IPS-20b (cell line): ENCODE measurements at regions not wholly inside any gene's neighbourhood (a gene's known extent, or its start where the extent isn't known, plus 50 kb on each side); places are given as distances from the start of the nearest gene placed in this dataset.
"Not testable (repeated sequence)": the region's sequence is repeated elsewhere in the genome, so short reads cannot be mapped to it uniquely, and the experiment has no call there.

Experiments
- H3K27ac ChIP-seq: one replicate; pipeline ENCODE4 v1.5.1; 2013; ENCODE audit warnings: low read length
- H3K27me3 ChIP-seq: 2 replicates; pipeline ENCODE4 v1.6.1; 2013; ENCODE audit warnings: mild to moderate bottlenecking, low read length, inconsistent platforms; ENCODE audit not compliant: insufficient read depth
- H3K36me3 ChIP-seq: 2 replicates; pipeline ENCODE4 v1.6.1; 2013; ENCODE audit warnings: low read depth, mild to moderate bottlenecking, inconsistent platforms, low read length, moderate library complexity; ENCODE audit not compliant: insufficient read depth
- H3K4me1 ChIP-seq: 2 replicates; pipeline ENCODE4 v1.6.1; 2013; ENCODE audit warnings: mild to moderate bottlenecking, control low read depth, inconsistent platforms, low read length, moderate library complexity; ENCODE audit not compliant: insufficient read depth
- H3K4me3 ChIP-seq: 2 replicates; pipeline ENCODE4 v1.5.1; 2013; ENCODE audit warnings: mild to moderate bottlenecking, low read length, inconsistent platforms
- H3K9ac ChIP-seq: 2 replicates; pipeline ENCODE4 v1.6.1; 2013; ENCODE audit warnings: low read depth, mild to moderate bottlenecking, inconsistent platforms, low read length, moderate library complexity
- H3K9me3 ChIP-seq: 2 replicates; pipeline ENCODE4 v1.6.1; 2013; ENCODE audit warnings: mild to moderate bottlenecking, low read depth, low read length, inconsistent platforms; ENCODE audit not compliant: insufficient read depth

GRCh38 chr14:71789005-71789404 lies 143.2 kb upstream of the RGS6 start:
- H3K27me3 ChIP-seq: no peaks in the 10 kb centered on the region
- 0 out of 2 replicates have a peak, but pooled peaks cover 4% of the 10 kb centered on the region for H3K9me3 ChIP-seq
- H3K4me1 ChIP-seq: no peaks in the 10 kb centered on the region
- no peak overlapping the region for H3K9ac ChIP-seq
- H3K27ac ChIP-seq: no peak overlapping the region
- no peaks in the 10 kb centered on the region for H3K36me3 ChIP-seq
- H3K4me3 ChIP-seq: no peak overlapping the region

- no peak overlapping the region for H3K9ac ChIP-seq
- no peaks in the 10 kb centered on the region for H3K27me3 ChIP-seq
- H3K27ac ChIP-seq: no peak overlapping the region
- no peak overlapping the region for H3K4me3 ChIP-seq
- H3K4me1 ChIP-seq: peaks cover 12% of the 10 kb centered on the region
- H3K36me3 ChIP-seq: no peaks in the 10 kb centered on the region
- H3K9me3 ChIP-seq: no peaks in the 10 kb centered on the region
These were observed 132.4 kb upstream of the RGS6 start for GRCh38 chr14:71799841-71800240.

DNA sequence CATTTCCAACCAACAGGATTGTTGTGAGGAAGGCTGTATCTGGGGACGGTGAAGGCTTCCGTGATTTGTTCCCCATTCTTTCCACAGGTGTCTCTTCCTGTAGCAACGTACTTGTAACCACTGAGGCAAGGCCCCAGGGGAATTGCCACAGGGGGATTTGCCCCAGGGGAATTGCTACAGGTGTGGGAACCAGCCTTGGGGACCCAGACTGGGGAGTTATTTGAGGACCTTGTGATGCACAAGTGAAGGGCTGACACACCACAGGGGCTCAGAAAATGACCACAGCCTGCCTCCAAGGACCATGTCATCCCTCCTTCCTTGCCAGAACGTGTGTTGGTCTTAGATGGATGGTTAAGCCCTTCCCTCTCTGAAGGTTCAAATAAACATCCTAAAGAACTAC lies 131.4 kb upstream of the RGS6 start:
- H3K9ac ChIP-seq: no peak overlapping the region
- peaks cover 12% of the 10 kb centered on the region for H3K4me1 ChIP-seq
- no peaks in the 10 kb centered on the region for H3K9me3 ChIP-seq
- H3K27ac ChIP-seq: no peak overlapping the region
- H3K4me3 ChIP-seq: no peak overlapping the region
- H3K36me3 ChIP-seq: no peaks in the 10 kb centered on the region
- no peaks in the 10 kb centered on the region for H3K27me3 ChIP-seq

DNA sequence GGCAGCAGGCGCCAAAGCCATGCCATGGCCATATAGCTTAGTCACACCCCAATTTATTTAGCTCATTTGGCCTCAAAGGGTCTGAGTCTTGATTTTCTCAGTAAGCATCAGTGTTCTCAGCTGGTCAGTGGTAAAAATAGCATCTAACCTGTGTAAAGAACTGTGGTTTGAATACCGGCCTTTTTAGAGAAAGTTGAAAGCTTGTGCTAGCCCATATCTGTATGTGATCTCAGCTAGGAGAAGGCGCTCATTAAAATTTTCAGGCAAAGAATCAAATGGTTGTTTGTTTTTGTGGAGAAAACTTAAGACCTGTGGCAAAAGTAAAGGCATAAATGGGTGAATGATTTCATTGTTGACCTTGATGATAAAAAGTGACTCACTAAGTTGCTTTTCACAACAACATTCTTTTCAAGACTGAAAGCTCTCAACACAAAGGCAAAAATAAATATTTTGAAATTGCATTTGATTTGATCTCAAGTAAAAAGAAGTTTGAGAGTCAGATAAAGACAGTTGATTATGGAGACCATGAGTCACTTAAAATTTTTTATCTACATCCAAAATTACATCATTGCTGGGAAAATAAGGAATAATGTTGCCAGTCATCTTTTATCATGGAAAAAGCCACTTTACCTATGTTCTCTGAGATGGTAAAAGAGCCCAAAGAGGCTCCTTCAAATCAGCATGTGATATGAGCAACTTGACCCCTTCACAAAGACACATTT lies 128.5 kb upstream of the RGS6 start:
- Histone ChIP-seq H3K9ac (no peak overlapping the region), H3K27me3 (no peaks in the 10 kb centered on the region), H3K9me3 (no peaks in the 10 kb centered on the region), H3K36me3 (no peaks in the 10 kb centered on the region), H3K4me1 (peaks cover 12% of the 10 kb centered on the region), H3K4me3 (no peak overlapping the region), H3K27ac (no peak overlapping the region)

- Histone ChIP-seq H3K4me3 (no peak overlapping the region), H3K27ac (no peak overlapping the region), H3K27me3 (no peaks in the 10 kb centered on the region), H3K9me3 (no peaks in the 10 kb centered on the region), H3K36me3 (no peaks in the 10 kb centered on the region), H3K9ac (no peak overlapping the region), H3K4me1 (peaks cover 12% of the 10 kb centered on the region)
These were observed 127.2 kb upstream of the RGS6 start for GRCh38 chr14:71804992-71805391.

DNA sequence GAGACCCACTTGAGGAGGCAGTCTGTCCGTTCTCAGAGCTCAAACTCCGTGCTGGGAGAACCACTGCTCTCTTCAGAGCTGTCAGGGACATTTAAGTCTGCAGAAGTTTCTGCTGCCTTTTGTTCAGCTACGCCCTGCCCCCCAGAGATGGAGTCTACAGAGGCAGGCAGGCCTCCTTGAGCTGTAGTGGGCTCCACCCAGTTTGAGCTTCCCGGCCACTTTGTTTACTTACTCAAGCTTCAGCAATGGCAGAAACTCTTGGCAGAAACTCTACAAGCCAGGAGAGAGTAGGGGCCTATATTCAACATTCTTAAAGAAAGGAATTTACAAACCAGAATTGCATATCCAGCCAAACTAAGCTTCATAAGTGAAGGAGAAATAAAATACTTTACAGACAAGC lies 125.2 kb upstream of the RGS6 start:
- H3K4me3 ChIP-seq, H3K36me3 ChIP-seq, H3K27me3 ChIP-seq, H3K9ac ChIP-seq, H3K9me3 ChIP-seq, H3K27ac ChIP-seq: not testable (repeated sequence)
- peaks cover 12% of the 10 kb centered on the region for H3K4me1 ChIP-seq

DNA sequence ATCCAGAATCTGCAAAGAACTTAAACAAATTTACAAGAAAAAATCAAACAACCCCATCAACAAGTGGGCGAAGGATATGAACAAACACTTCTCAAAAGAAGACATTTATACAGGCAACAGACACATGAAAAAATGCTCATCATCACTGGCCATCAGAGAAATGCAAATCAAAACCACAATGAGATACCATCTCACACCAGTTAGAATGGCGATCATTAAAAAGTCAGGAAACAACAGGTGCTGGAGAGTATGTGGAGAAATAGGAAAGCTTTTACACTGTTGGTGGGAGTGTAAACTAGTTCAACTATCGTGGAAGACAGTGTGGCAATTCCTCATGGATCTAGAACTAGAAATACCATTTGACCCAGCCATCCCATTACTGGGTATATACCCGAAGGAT lies 121.4 kb upstream of the RGS6 start:
- not testable (repeated sequence) for H3K4me3 ChIP-seq, H3K27ac ChIP-seq, H3K36me3 ChIP-seq, H3K4me1 ChIP-seq, H3K9ac ChIP-seq, H3K27me3 ChIP-seq, H3K9me3 ChIP-seq

DNA sequence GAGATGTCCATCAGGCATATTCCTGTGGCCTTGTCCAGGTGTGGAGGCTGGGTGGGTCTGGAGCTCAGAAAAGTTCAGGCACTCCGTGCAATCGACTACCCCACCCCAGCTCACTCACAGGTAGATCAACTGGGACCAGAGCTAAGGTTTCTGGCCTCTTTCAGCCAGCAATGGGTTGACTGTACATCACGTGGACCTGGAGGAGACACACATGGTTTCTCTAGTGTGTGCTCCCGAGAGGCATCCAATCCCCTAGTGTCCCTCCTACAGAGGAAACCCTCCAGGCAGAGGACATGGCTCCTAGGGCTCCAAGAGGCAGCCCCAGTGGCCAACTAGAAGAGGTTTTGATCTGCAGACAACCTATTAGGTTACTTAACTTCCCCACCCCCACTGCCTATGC lies 119.5 kb upstream of the RGS6 start:
- no peak overlapping the region for H3K27ac ChIP-seq
- no peak overlapping the region for H3K4me3 ChIP-seq
- no peak overlapping the region for H3K9ac ChIP-seq
- H3K9me3 ChIP-seq: no peaks in the 10 kb centered on the region
- no peaks in the 10 kb centered on the region for H3K4me1 ChIP-seq
- no peaks in the 10 kb centered on the region for H3K36me3 ChIP-seq
- H3K27me3 ChIP-seq: no peaks in the 10 kb centered on the region

DNA sequence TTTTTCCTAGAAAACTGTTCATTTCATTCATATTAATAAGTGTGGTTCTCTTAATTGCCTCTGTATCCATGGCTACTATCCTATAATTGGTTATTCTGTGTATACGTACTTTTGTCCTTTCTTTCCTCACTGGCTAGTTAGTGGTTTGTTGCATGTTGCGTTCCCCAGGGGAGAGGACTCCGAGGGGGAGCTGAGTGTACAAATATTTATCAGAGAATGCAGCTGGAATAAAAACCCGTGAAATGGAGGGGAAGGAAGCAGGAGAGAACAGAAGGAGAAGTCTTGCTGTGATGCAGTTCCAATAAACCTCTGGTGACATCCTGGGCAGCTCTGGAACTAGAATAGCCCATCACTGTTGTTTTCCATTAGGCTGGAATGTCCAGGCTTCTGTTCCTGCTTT lies 117.1 kb upstream of the RGS6 start:
- no peaks in the 10 kb centered on the region for H3K36me3 ChIP-seq
- no peak overlapping the region for H3K27ac ChIP-seq
- no peak overlapping the region for H3K9ac ChIP-seq
- no peaks in the 10 kb centered on the region for H3K4me1 ChIP-seq
- no peaks in the 10 kb centered on the region for H3K27me3 ChIP-seq
- no peaks in the 10 kb centered on the region for H3K9me3 ChIP-seq
- H3K4me3 ChIP-seq: no peak overlapping the region

DNA sequence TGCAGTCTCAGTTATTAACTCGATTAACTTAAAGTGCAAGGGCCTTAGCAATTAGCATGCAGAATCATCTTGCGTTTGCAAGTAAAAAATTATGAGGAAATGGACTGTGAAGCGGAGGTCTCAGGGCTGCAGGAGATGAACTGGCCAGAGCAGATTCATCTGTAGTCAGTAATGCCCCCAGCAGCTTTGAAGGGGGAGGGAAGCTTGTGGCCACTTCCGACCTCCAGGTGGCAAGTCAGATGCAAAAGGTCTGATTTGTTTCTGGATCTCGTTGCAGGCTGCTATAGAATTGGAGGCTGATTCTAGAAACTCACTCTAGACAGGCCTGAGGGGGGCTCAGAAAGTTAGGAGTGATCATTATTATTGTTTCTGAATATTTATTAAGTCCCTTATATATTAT lies 107.4 kb upstream of the RGS6 start:
- no peak overlapping the region; the same call in 1 of the 2 replicates for H3K4me3 ChIP-seq
- H3K9me3 ChIP-seq: no peaks in the 10 kb centered on the region
- H3K27me3 ChIP-seq: no peaks in the 10 kb centered on the region
- no peak overlapping the region for H3K9ac ChIP-seq
- no peaks in the 10 kb centered on the region for H3K36me3 ChIP-seq
- peaks cover 4% of the 10 kb centered on the region; the same call in 1 of the 2 replicates for H3K4me1 ChIP-seq
- H3K27ac ChIP-seq: no peak overlapping the region

DNA sequence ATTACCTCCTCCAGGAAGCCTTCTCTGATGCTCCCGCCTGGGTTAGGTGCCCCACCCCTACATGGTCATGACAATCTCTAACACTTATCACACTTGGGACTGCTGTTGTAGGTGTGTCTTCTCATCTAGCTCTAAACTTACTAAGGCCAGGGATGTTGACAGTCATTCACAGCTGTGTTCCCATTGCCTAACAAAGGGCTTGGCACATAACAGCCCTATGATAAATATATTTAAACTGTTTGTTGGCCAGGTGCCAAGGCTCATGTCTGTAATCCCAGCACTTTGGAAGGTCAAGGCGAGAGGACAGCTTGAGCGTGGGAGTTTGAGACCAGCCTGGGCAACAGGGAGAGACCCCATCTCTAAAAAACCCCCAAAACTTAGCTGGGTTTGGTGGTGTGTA lies 98.8 kb upstream of the RGS6 start:
- Histone ChIP-seq H3K27ac (no peak overlapping the region), H3K4me1 (peaks cover 10% of the 10 kb centered on the region; the same call in 1 of the 2 replicates), H3K36me3 (no peaks in the 10 kb centered on the region), H3K9ac (no peak overlapping the region), H3K4me3 (no peak overlapping the region), H3K9me3 (no peaks in the 10 kb centered on the region), H3K27me3 (no peaks in the 10 kb centered on the region)

DNA sequence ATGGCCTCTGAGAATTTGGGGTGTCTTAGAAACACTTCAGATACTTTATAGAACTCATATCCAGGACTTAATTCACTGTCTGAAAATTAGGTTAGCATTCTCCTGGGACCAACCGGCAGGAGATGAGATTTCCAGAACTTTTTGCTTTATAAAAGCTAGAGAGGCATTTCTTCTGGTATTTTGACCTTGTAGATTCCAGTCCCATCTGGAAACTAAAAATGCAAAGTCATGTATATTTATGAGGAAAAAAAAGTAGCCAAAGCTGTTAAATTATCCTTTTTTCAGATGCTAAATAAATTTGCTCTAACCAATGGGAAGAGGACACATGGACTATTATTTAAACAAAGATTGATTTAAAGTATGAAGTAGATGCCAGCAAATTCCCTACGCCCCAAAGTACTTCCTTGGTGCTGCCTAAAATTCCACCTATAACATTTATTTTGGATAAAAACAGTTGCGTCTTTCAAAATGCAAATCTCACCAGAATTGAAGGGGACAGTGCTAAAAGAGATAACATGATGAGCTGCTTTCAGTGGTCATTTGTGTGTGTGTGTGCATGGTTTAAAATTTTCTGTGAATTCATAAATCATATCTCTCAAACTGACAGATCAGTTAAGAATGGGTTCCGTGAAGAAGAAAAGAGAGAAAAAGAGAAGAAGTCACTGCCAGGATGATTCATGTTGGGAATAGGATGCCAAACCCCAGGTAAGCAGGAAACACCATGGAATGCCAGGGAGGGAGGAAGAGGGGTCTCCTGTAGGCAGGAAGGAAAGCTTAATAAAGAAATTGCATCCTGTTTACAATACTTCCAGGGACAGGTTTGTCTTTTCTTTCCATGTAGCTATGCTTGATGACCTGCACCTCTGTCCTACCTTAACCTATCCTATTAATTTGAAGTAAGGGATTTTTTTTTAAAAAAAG lies 97.7 kb upstream of the RGS6 start:
- H3K27me3 ChIP-seq: no peaks in the 10 kb centered on the region
- H3K4me1 ChIP-seq: peaks cover 10% of the 10 kb centered on the region; the same call in 1 of the 2 replicates
- no peaks in the 10 kb centered on the region for H3K9me3 ChIP-seq
- no peak overlapping the region for H3K4me3 ChIP-seq
- no peaks in the 10 kb centered on the region for H3K36me3 ChIP-seq
- H3K9ac ChIP-seq: no peak overlapping the region
- no peak overlapping the region for H3K27ac ChIP-seq
